ENCODE measurements at regions not wholly inside any gene's neighbourhood (a gene's known extent, or its start where the extent isn't known, plus 50 kb on each side); places are given as distances from the start of the nearest gene placed in this dataset.

DNA sequence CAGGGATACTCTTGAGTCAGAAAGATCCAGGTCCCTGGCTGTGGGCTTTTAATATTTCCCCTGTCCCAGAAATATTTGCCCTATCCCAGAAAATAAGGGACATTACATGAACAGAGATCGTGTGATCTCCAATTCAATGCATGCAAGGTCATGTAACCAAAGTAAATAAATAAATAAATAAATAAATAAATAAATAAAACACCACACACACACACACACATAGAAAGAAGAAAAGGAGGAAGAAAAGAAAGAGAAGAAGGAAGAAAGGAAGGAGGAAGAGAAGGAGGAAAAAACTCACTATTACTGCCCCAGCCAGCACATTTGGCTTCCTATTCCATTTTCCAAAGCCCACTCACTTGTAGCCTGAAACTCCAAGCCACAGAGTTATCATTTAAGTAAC, 117.9 kb upstream of the CFAP20DC start:
- no peak for DNase-seq (ENCODE audit: low read depth, low spot score)
- CTCF ChIA-PET, result no interaction called here
- Histone ChIP-seq H3K27me3 (ENCODE audit: control insufficient read depth, insufficient read depth, low read length) (no peaks in the 10 kb centered on the region), H3K27ac (ENCODE audit: low read depth, low read length) (no peak overlapping the region), H3K9me3 (ENCODE audit: control insufficient read depth, insufficient read depth, low read length) (no peaks in the 10 kb centered on the region), H3K4me3 (ENCODE audit: low read depth, low read length) (no peak overlapping the region)
- TF ChIP-seq, protein P1, sequence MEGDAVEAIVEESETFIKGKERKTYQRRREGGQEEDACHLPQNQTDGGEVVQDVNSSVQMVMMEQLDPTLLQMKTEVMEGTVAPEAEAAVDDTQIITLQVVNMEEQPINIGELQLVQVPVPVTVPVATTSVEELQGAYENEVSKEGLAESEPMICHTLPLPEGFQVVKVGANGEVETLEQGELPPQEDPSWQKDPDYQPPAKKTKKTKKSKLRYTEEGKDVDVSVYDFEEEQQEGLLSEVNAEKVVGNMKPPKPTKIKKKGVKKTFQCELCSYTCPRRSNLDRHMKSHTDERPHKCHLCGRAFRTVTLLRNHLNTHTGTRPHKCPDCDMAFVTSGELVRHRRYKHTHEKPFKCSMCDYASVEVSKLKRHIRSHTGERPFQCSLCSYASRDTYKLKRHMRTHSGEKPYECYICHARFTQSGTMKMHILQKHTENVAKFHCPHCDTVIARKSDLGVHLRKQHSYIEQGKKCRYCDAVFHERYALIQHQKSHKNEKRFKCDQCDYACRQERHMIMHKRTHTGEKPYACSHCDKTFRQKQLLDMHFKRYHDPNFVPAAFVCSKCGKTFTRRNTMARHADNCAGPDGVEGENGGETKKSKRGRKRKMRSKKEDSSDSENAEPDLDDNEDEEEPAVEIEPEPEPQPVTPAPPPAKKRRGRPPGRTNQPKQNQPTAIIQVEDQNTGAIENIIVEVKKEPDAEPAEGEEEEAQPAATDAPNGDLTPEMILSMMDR (IDR thresholded peaks at IDR 0.05; ENCODE audit: low read depth, low read length), result no peak
- POLR2A ChIA-PET, result no interaction called here

DNA sequence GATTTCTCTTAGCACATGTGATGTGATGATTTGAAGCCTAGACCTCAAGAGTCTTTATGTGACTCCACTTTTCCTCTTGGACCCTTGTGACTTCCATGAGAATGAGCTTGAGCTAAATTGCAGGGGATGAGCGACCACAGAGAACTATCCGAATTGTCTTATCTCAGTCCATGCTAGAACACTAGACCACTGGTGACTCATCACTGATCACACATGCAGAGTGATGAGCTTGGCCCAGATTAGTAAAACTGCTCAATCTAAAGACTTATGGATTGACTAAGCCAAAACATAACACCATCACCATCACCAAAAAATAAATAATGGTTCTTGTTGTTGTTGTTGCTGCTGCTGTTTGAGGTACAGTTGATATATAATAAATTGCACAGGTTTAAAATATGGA, 114.1 kb upstream of the CFAP20DC start:
- ChIA-PET CTCF (interaction anchor here (0.6 to 0.9 kb wide), 2 partner anchors 16 to 77 kb away, joined by 3 to 6 read pairs; no protein-coding TSS in a partner anchor), POLR2A (no interaction called here)
- no peak for DNase-seq (ENCODE audit: low read depth, low spot score)
- H3K27me3 ChIP-seq (ENCODE audit: control insufficient read depth, insufficient read depth, low read length), result no peaks in the 10 kb centered on the region
- H3K9me3 ChIP-seq (ENCODE audit: control insufficient read depth, insufficient read depth, low read length), result no peaks in the 10 kb centered on the region
- TF ChIP-seq, protein P1 (IDR thresholded peaks at IDR 0.05; ENCODE audit: low read depth, low read length), result no peak
- H3K4me3 ChIP-seq (ENCODE audit: low read depth, low read length), result no peak overlapping the region
- no peak overlapping the region for H3K27ac ChIP-seq (ENCODE audit: low read depth, low read length)

DNA sequence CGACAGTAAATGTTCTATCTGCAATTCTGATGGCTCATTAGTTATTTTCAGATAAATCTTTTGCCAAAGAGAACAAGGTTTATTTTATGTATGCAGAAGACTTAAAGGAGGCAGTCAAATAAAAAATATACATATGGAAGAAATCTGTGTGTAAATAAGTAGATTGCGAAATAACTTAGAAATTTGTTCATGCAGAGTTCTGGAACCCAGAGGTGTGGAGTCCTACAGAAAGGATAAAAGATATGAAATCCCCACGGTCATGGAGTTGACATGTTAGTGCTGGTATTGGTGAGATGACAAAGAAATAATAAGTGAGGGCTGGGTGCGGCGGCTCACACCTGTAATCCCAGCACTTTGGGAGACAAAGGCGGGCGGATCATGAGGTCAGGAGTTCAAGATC, 111.2 kb upstream of the CFAP20DC start:
- TF ChIP-seq, protein P1 (IDR thresholded peaks at IDR 0.05; ENCODE audit: low read depth, low read length), result no peak
- ChIA-PET CTCF (no interaction called here), POLR2A (no interaction called here)
- Histone ChIP-seq H3K4me3 (ENCODE audit: low read depth, low read length) (no peak overlapping the region), H3K27ac (ENCODE audit: low read depth, low read length) (no peak overlapping the region), H3K9me3 (ENCODE audit: control insufficient read depth, insufficient read depth, low read length) (no peaks in the 10 kb centered on the region), H3K27me3 (ENCODE audit: control insufficient read depth, insufficient read depth, low read length) (no peaks in the 10 kb centered on the region)
- no peak for DNase-seq (ENCODE audit: low read depth, low spot score)

DNA sequence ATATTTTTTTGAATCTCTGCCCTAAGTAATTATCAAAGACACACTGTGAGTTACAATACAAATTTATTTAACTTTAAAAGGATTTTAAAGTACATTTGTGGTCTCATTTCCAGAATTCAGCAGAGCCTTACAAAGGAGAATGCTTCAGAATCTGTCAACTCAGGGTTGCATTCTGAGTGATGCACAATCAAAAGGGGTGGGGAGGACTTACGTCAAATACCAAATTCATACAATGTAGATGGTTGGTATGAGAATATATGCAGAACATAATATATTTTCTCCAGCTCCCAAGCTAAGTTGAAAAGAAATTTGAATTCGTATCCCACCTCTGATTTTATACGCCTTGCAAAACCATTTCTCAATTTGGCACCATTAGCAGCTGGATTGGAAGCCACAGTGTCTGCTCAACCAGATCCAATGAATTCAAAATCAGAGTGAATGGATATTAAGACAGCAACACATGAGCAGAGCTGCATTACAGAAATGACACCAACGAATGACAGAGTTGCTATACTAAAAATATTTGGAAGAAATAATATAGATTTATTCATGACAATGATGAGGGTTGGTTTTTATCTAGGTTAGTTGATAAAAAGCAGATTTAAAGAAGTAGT, 110.4 kb upstream of the CFAP20DC start:
- no peaks in the 10 kb centered on the region for H3K27me3 ChIP-seq (ENCODE audit: control insufficient read depth, insufficient read depth, low read length)
- DNase-seq (ENCODE audit: low read depth, low spot score), result no peak
- ChIA-PET CTCF (no interaction called here), POLR2A (no interaction called here)
- TF ChIP-seq, protein P1 (IDR thresholded peaks at IDR 0.05; ENCODE audit: low read depth, low read length), result no peak
- no peaks in the 10 kb centered on the region for H3K9me3 ChIP-seq (ENCODE audit: control insufficient read depth, insufficient read depth, low read length)
- no peak overlapping the region for H3K27ac ChIP-seq (ENCODE audit: low read depth, low read length)
- H3K4me3 ChIP-seq (ENCODE audit: low read depth, low read length), result no peak overlapping the region

DNA sequence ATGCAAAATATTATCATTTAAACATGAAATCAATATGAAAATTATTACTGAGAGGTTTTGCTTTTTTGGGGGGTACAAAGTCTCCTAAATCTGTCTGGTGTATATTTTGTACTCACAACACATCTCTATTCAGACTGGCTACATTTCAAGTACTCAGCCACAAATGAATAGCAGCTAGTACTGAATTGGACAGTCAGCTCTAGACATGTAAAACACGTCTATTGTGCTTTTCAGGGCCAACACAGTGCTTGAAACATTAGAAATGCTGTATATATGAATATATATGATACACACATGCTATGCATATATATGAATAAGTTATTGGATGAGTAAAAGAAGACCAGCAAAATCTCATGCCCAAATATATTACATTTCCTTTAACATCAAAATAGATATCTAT, 103.8 kb upstream of the CFAP20DC start:
- Histone ChIP-seq H3K27ac (ENCODE audit: low read depth, low read length) (no peak overlapping the region), H3K9me3 (ENCODE audit: control insufficient read depth, insufficient read depth, low read length) (no peaks in the 10 kb centered on the region), H3K27me3 (ENCODE audit: control insufficient read depth, insufficient read depth, low read length) (no peaks in the 10 kb centered on the region), H3K4me3 (ENCODE audit: low read depth, low read length) (no peak overlapping the region)
- ChIA-PET CTCF (no interaction called here), POLR2A (no interaction called here)
- TF ChIP-seq, protein P1 (IDR thresholded peaks at IDR 0.05; ENCODE audit: low read depth, low read length), result no peak
- DNase-seq (ENCODE audit: low read depth, low spot score), result no peak
